ENCODE measurements at regions not wholly inside any gene's neighbourhood (a gene's known extent, or its start where the extent isn't known, plus 50 kb on each side); places are given as distances from the start of the nearest gene placed in this dataset.

- Histone ChIP-seq H3K9me3 (ENCODE audit: control insufficient read depth, low read depth, low read length) (no peaks in the 10 kb centered on the region), H3K9ac (ENCODE audit: low read length) (no peak overlapping the region), H3K27ac (ENCODE audit: low read length) (no peak overlapping the region), H3K27me3 (ENCODE audit: control insufficient read depth, insufficient read depth, low read length) (peaks cover 18% of the 10 kb centered on the region), H3K4me1 (ENCODE audit: control insufficient read depth, low read depth, low read length) (peaks cover 13% of the 10 kb centered on the region), H3K36me3 (ENCODE audit: control insufficient read depth, low read depth, low read length) (no peaks in the 10 kb centered on the region), H3K4me3 (ENCODE audit: low read length) (no peak overlapping the region)
These were observed 60.5 kb downstream of the NR2F2 start for GRCh38 chr15:96390986-96391385.

- Histone ChIP-seq H3K27ac (ENCODE audit: low read length) (no peak overlapping the region), H3K9ac (ENCODE audit: low read length) (no peak overlapping the region), H3K9me3 (ENCODE audit: control insufficient read depth, low read depth, low read length) (no peaks in the 10 kb centered on the region), H3K4me1 (ENCODE audit: control insufficient read depth, low read depth, low read length) (peaks cover 13% of the 10 kb centered on the region), H3K4me3 (ENCODE audit: low read length) (no peak overlapping the region), H3K27me3 (ENCODE audit: control insufficient read depth, insufficient read depth, low read length) (peaks cover 23% of the 10 kb centered on the region), H3K36me3 (ENCODE audit: control insufficient read depth, low read depth, low read length) (no peaks in the 10 kb centered on the region)
These were observed 62.1 kb downstream of the NR2F2 start for GRCh38 chr15:96392380-96393208.

GRCh38 chr15:96393209-96393513 lies 62.7 kb downstream of the NR2F2 start:
- no peak overlapping the region for H3K9ac ChIP-seq (ENCODE audit: low read length)
- no peaks in the 10 kb centered on the region for H3K36me3 ChIP-seq (ENCODE audit: control insufficient read depth, low read depth, low read length)
- no peaks in the 10 kb centered on the region for H3K9me3 ChIP-seq (ENCODE audit: control insufficient read depth, low read depth, low read length)

GRCh38 chr15:96395687-96396086 lies 65.2 kb downstream of the NR2F2 start:
- Histone ChIP-seq H3K9me3 (ENCODE audit: control insufficient read depth, low read depth, low read length) (no peaks in the 10 kb centered on the region), H3K4me3 (ENCODE audit: low read length) (no peak overlapping the region), H3K36me3 (ENCODE audit: control insufficient read depth, low read depth, low read length) (no peaks in the 10 kb centered on the region), H3K27ac (ENCODE audit: low read length) (no peak overlapping the region), H3K9ac (ENCODE audit: low read length) (no peak overlapping the region), H3K27me3 (ENCODE audit: control insufficient read depth, insufficient read depth, low read length) (peaks cover 23% of the 10 kb centered on the region), H3K4me1 (ENCODE audit: control insufficient read depth, low read depth, low read length) (peaks cover 13% of the 10 kb centered on the region)

More at GRCh38 chr15:96393209-96393513, 62.7 kb downstream of the NR2F2 start:
- H3K4me3 ChIP-seq (ENCODE audit: low read length) = no peak overlapping the region
- H3K27me3 ChIP-seq (ENCODE audit: control insufficient read depth, insufficient read depth, low read length) = peaks cover 23% of the 10 kb centered on the region
- H3K4me1 ChIP-seq (ENCODE audit: control insufficient read depth, low read depth, low read length) = peaks cover 13% of the 10 kb centered on the region
- H3K27ac ChIP-seq (ENCODE audit: low read length) = no peak overlapping the region

- Histone ChIP-seq H3K36me3 (ENCODE audit: control insufficient read depth, low read depth, low read length) (no peaks in the 10 kb centered on the region), H3K27me3 (ENCODE audit: control insufficient read depth, insufficient read depth, low read length) (peaks cover 27% of the 10 kb centered on the region), H3K4me3 (ENCODE audit: low read length) (no peak overlapping the region), H3K9ac (ENCODE audit: low read length) (no peak overlapping the region), H3K9me3 (ENCODE audit: control insufficient read depth, low read depth, low read length) (no peaks in the 10 kb centered on the region), H3K27ac (ENCODE audit: low read length) (no peak overlapping the region), H3K4me1 (ENCODE audit: control insufficient read depth, low read depth, low read length) (no peaks in the 10 kb centered on the region)
These were observed 68.3 kb downstream of the NR2F2 start for GRCh38 chr15:96398776-96399175.

- Histone ChIP-seq H3K9me3 (ENCODE audit: control insufficient read depth, low read depth, low read length) (no peaks in the 10 kb centered on the region), H3K36me3 (ENCODE audit: control insufficient read depth, low read depth, low read length) (no peaks in the 10 kb centered on the region), H3K27ac (ENCODE audit: low read length) (no peak overlapping the region), H3K9ac (ENCODE audit: low read length) (no peak overlapping the region), H3K27me3 (ENCODE audit: control insufficient read depth, insufficient read depth, low read length) (peaks cover 48% of the 10 kb centered on the region), H3K4me3 (ENCODE audit: low read length) (no peak overlapping the region), H3K4me1 (ENCODE audit: control insufficient read depth, low read depth, low read length) (no peaks in the 10 kb centered on the region)
These were observed 71.9 kb downstream of the NR2F2 start for GRCh38 chr15:96402403-96402802.

- no peaks in the 10 kb centered on the region for H3K9me3 ChIP-seq (ENCODE audit: control insufficient read depth, low read depth, low read length)
- no peaks in the 10 kb centered on the region for H3K4me1 ChIP-seq (ENCODE audit: control insufficient read depth, low read depth, low read length)
- H3K4me3 ChIP-seq (ENCODE audit: low read length) = no peak overlapping the region
- H3K36me3 ChIP-seq (ENCODE audit: control insufficient read depth, low read depth, low read length) = no peaks in the 10 kb centered on the region
- no peak overlapping the region for H3K9ac ChIP-seq (ENCODE audit: low read length)
- H3K27me3 ChIP-seq (ENCODE audit: control insufficient read depth, insufficient read depth, low read length) = peaks cover 54% of the 10 kb centered on the region
- no peak overlapping the region for H3K27ac ChIP-seq (ENCODE audit: low read length)
These were observed 72.6 kb downstream of the NR2F2 start for GRCh38 chr15:96403071-96403470.

GRCh38 chr15:96403932-96404331 lies 73.4 kb downstream of the NR2F2 start:
- H3K4me3 ChIP-seq (ENCODE audit: low read length) = no peak overlapping the region
- no peaks in the 10 kb centered on the region for H3K9me3 ChIP-seq (ENCODE audit: control insufficient read depth, low read depth, low read length)
- no peaks in the 10 kb centered on the region for H3K36me3 ChIP-seq (ENCODE audit: control insufficient read depth, low read depth, low read length)
- peaks cover 63% of the 10 kb centered on the region for H3K27me3 ChIP-seq (ENCODE audit: control insufficient read depth, insufficient read depth, low read length)
- no peak overlapping the region for H3K27ac ChIP-seq (ENCODE audit: low read length)
- H3K4me1 ChIP-seq (ENCODE audit: control insufficient read depth, low read depth, low read length) = no peaks in the 10 kb centered on the region
- H3K9ac ChIP-seq (ENCODE audit: low read length) = no peak overlapping the region

- Histone ChIP-seq H3K27me3 (ENCODE audit: control insufficient read depth, insufficient read depth, low read length) (peaks cover 69% of the 10 kb centered on the region), H3K9me3 (ENCODE audit: control insufficient read depth, low read depth, low read length) (no peaks in the 10 kb centered on the region)
These were observed 74.1 kb downstream of the NR2F2 start for GRCh38 chr15:96404560-96404959.

GRCh38 chr15:96406291-96406690 lies 75.8 kb downstream of the NR2F2 start:
- Histone ChIP-seq H3K27ac (ENCODE audit: low read length) (no peak overlapping the region), H3K9ac (ENCODE audit: low read length) (no peak overlapping the region), H3K9me3 (ENCODE audit: control insufficient read depth, low read depth, low read length) (no peaks in the 10 kb centered on the region), H3K4me3 (ENCODE audit: low read length) (no peak overlapping the region), H3K36me3 (ENCODE audit: control insufficient read depth, low read depth, low read length) (no peaks in the 10 kb centered on the region), H3K4me1 (ENCODE audit: control insufficient read depth, low read depth, low read length) (peaks cover 3% of the 10 kb centered on the region), H3K27me3 (ENCODE audit: control insufficient read depth, insufficient read depth, low read length) (peaks cover 86% of the 10 kb centered on the region)

More at GRCh38 chr15:96404560-96404959, 74.1 kb downstream of the NR2F2 start:
- Histone ChIP-seq H3K4me1 (ENCODE audit: control insufficient read depth, low read depth, low read length) (no peaks in the 10 kb centered on the region), H3K36me3 (ENCODE audit: control insufficient read depth, low read depth, low read length) (no peaks in the 10 kb centered on the region), H3K4me3 (ENCODE audit: low read length) (no peak overlapping the region), H3K9ac (ENCODE audit: low read length) (no peak overlapping the region), H3K27ac (ENCODE audit: low read length) (no peak overlapping the region)

GRCh38 chr15:96406701-96407100 lies 76.2 kb downstream of the NR2F2 start:
- Histone ChIP-seq H3K36me3 (ENCODE audit: control insufficient read depth, low read depth, low read length) (no peaks in the 10 kb centered on the region), H3K9me3 (ENCODE audit: control insufficient read depth, low read depth, low read length) (no peaks in the 10 kb centered on the region), H3K4me1 (ENCODE audit: control insufficient read depth, low read depth, low read length) (peaks cover 3% of the 10 kb centered on the region), H3K27me3 (ENCODE audit: control insufficient read depth, insufficient read depth, low read length) (peaks cover 90% of the 10 kb centered on the region), H3K4me3 (ENCODE audit: low read length) (no peak overlapping the region), H3K27ac (ENCODE audit: low read length) (no peak overlapping the region), H3K9ac (ENCODE audit: low read length) (no peak overlapping the region)

GRCh38 chr15:96407482-96407881 lies 77.0 kb downstream of the NR2F2 start:
- no peak overlapping the region for H3K27ac ChIP-seq (ENCODE audit: low read length)
- no peak overlapping the region for H3K4me3 ChIP-seq (ENCODE audit: low read length)
- H3K4me1 ChIP-seq (ENCODE audit: control insufficient read depth, low read depth, low read length) = peaks cover 3% of the 10 kb centered on the region
- no peaks in the 10 kb centered on the region for H3K36me3 ChIP-seq (ENCODE audit: control insufficient read depth, low read depth, low read length)
- H3K27me3 ChIP-seq (ENCODE audit: control insufficient read depth, insufficient read depth, low read length) = peaks cover 98% of the 10 kb centered on the region
- no peak overlapping the region for H3K9ac ChIP-seq (ENCODE audit: low read length)
- H3K9me3 ChIP-seq (ENCODE audit: control insufficient read depth, low read depth, low read length) = no peaks in the 10 kb centered on the region

Measured in iPS-18a (cell line).